Thyroid gland (tissue), 4 donors: ENCODE measurements at regions not wholly inside any gene's neighbourhood (a gene's known extent, or its start where the extent isn't known, plus 50 kb on each side); places are given as distances from the start of the nearest gene placed in this dataset.

ENCODE experiments used
- DNase-seq, 2 donors: peaks; one replicate each; pipeline ENCODE4 v3.0.0-alpha.2; 2019
- H3K27ac ChIP-seq, 3 donors: fragments of 200-600 bp; sonication (generic); 1 replicate in 2 of 3; 2 replicates in 1 of 3; pipeline ENCODE4 v1.5.1; 2016 to 2019; ENCODE audit warnings: mild to moderate bottlenecking in 1 of 3, moderate library complexity in 1 of 3
- H3K27me3 ChIP-seq: fragments of 200-600 bp; sonication (generic); one replicate; pipeline ENCODE4 v1.5.1; 2019
- H3K36me3 ChIP-seq, 2 donors: fragments of 200-600 bp; sonication (generic); one replicate each; pipeline ENCODE4 v1.5.1; 2016 to 2019
- H3K4me1 ChIP-seq, 2 donors: fragments of 200-600 bp; sonication (generic); one replicate each; pipeline ENCODE4 v1.5.1; 2017 to 2019
- H3K4me3 ChIP-seq, 3 donors: fragments of 200-600 bp; sonication (generic); replicated peaks in 1 of 3; 1 replicate in 2 of 3; 2 replicates in 1 of 3; pipeline ENCODE4 v1.5.1; 2016; ENCODE audit warnings: mild to moderate bottlenecking in 1 of 3
- H3K9me3 ChIP-seq: fragments of 200-600 bp; sonication (generic); one replicate; pipeline ENCODE4 v1.5.1; 2017
- CTCF ChIP-seq, 6 experiments: fragments of 200-600 bp in 3 of 6; fragments of 450-650 bp in 3 of 6; sonication (generic) in 3 of 6; IDR thresholded peaks; one replicate each; pipeline ENCODE4 v1.5.1; 2016 to 2019; ENCODE audit warnings: antibody characterized with exemption in 6 of 6, mild to moderate bottlenecking in 2 of 6, inconsistent platforms in 1 of 6, moderate library complexity in 1 of 6
- POLR2A ChIP-seq, 2 donors: fragments of 450-650 bp; IDR thresholded peaks; one replicate each; pipeline ENCODE4 v1.6.1; 2017; ENCODE audit warnings: antibody characterized with exemption in 2 of 2, mild to moderate bottlenecking in 2 of 2, moderate library complexity in 1 of 2
- WGBS, 2 donors: methylation state at CpG; one replicate each; pipeline ENCODE4 v1.1.5; 2017; 5-methylcytosine and 5-hydroxymethylcytosine counted together
- intact Hi-C: fragments of 100-400 bp; cut with DNase I; formaldehyde crosslinking; loops from one replicate; pipeline ENCODE4 v1.15.1; 2023

- WGBS, 2 donors: 42 to 43% methylated on average over 5 of the region's 5 CpGs
- intact Hi-C loops: no loop called here
These were observed 252.5 kb downstream of the NNT start for GRCh38 chr5:43855452-43855851.

GRCh38 chr5:43854697-43855292 lies 251.8 kb downstream of the NNT start:
- DNase-seq: no peak
- H3K27me3 ChIP-seq: no peaks in the 10 kb centered on the region
- intact Hi-C loops: no loop called here
- H3K9me3 ChIP-seq: no peaks in the 10 kb centered on the region
- H3K27ac ChIP-seq: no peak overlapping the region
- H3K36me3 ChIP-seq: no peaks in the 10 kb centered on the region
- WGBS, 2 donors: 27 to 32% methylated on average over 1 of the region's 1 CpG
- H3K4me1 ChIP-seq: no peaks in the 10 kb centered on the region
- no peak overlapping the region for H3K4me3 ChIP-seq
- TF ChIP-seq CTCF (IDR thresholded peaks at IDR 0.05) (no peak), POLR2A (IDR thresholded peaks at IDR 0.05) (no peak)

More at GRCh38 chr5:43855452-43855851, 252.5 kb downstream of the NNT start:
- Histone ChIP-seq H3K36me3 (no peaks in the 10 kb centered on the region), H3K27me3 (no peaks in the 10 kb centered on the region), H3K4me3 (no peak overlapping the region), H3K27ac (no peak overlapping the region), H3K4me1 (no peaks in the 10 kb centered on the region), H3K9me3 (no peaks in the 10 kb centered on the region)
- no peak for DNase-seq
- no peak for TF ChIP-seq CTCF (IDR thresholded peaks at IDR 0.05)
- TF ChIP-seq POLR2A (IDR thresholded peaks at IDR 0.05): no peak

GRCh38 chr5:43852279-43852678 lies 249.3 kb downstream of the NNT start:
- intact Hi-C loops: no loop called here
- H3K9me3 ChIP-seq: no peaks in the 10 kb centered on the region
- DNase-seq: no peak
- no peaks in the 10 kb centered on the region for H3K36me3 ChIP-seq
- WGBS, 2 donors: 79 to 84% methylated on average over 4 of the region's 4 CpGs
- TF ChIP-seq CTCF (IDR thresholded peaks at IDR 0.05) (no peak), POLR2A (IDR thresholded peaks at IDR 0.05) (no peak)
- no peaks in the 10 kb centered on the region for H3K27me3 ChIP-seq
- no peak overlapping the region for H3K27ac ChIP-seq
- H3K4me1 ChIP-seq: no peaks in the 10 kb centered on the region
- no peak overlapping the region for H3K4me3 ChIP-seq

- H3K4me3 ChIP-seq: no peak overlapping the region
These were observed 248.8 kb downstream of the NNT start for GRCh38 chr5:43851741-43852140.

More at GRCh38 chr5:43851741-43852140, 248.8 kb downstream of the NNT start:
- TF ChIP-seq CTCF (IDR thresholded peaks at IDR 0.05) (no peak), POLR2A (IDR thresholded peaks at IDR 0.05) (no peak)
- no peaks in the 10 kb centered on the region for H3K36me3 ChIP-seq
- H3K9me3 ChIP-seq: no peaks in the 10 kb centered on the region
- H3K4me1 ChIP-seq: no peaks in the 10 kb centered on the region
- 75 to 83% methylated on average over 7 of the region's 7 CpGs for WGBS, 2 donors
- no peak for DNase-seq
- no peaks in the 10 kb centered on the region for H3K27me3 ChIP-seq
- intact Hi-C loops: no loop called here
- no peak overlapping the region for H3K27ac ChIP-seq
